HG02678 (cell line): ENCODE measurements at regions not wholly inside any gene's neighbourhood (a gene's known extent, or its start where the extent isn't known, plus 50 kb on each side); places are given as distances from the start of the nearest gene placed in this dataset.
A peak's percentile ranks its signal among the peaks of the same experiment; 100 is the strongest.

Source experiments
- ATAC-seq: cut with Tn5 transposase; IDR thresholded peaks from one replicate; pipeline ENCODE4 v1.9.1; 2021; ENCODE audit warnings: mild to moderate bottlenecking, moderate library complexity; ENCODE audit not compliant: unreplicated experiment

GRCh38 chr6:92667843-92668242 is 751.5 kb downstream of the EPHA7 start:
- no peak for ATAC-seq

GRCh38 chr6:92648364-92649086 is 770.8 kb downstream of the EPHA7 start:
- no peak for ATAC-seq

- no peak for ATAC-seq
Observed at GRCh38 chr6:92647630-92648029, 771.7 kb downstream of the EPHA7 start.

- ATAC-seq: peak; percentile 56
Observed at GRCh38 chr6:92644104-92644791, 775.1 kb downstream of the EPHA7 start.

- ATAC-seq: no peak
Observed at GRCh38 chr6:92635553-92636153, 783.7 kb downstream of the EPHA7 start.

GRCh38 chr6:92634561-92634960 is 784.8 kb downstream of the EPHA7 start:
- no peak for ATAC-seq

GRCh38 chr6:92623431-92623830 is 795.9 kb downstream of the EPHA7 start:
- ATAC-seq: no peak

- no peak for ATAC-seq
Observed at GRCh38 chr6:92617721-92618120, 801.6 kb downstream of the EPHA7 start.

- no peak for ATAC-seq
Observed at GRCh38 chr6:92608751-92609150, 810.6 kb downstream of the EPHA7 start.

GRCh38 chr6:92593201-92593600 is 826.2 kb downstream of the EPHA7 start:
- ATAC-seq: no peak

GRCh38 chr6:92589996-92590395 is 829.4 kb downstream of the EPHA7 start:
- ATAC-seq: no peak

GRCh38 chr6:92588148-92588547 is 831.2 kb downstream of the EPHA7 start:
- no peak for ATAC-seq

- no peak for ATAC-seq
Observed at GRCh38 chr6:92587525-92587924, 831.8 kb downstream of the EPHA7 start.

GRCh38 chr6:92586236-92586977 is 833.0 kb downstream of the EPHA7 start:
- ATAC-seq: no peak

- no peak for ATAC-seq
Observed at GRCh38 chr6:92582211-92582610, 837.1 kb downstream of the EPHA7 start.

- no peak for ATAC-seq
Observed at GRCh38 chr6:92577077-92577719, 842.2 kb downstream of the EPHA7 start.

GRCh38 chr6:92568541-92568940 is 850.8 kb downstream of the EPHA7 start:
- no peak for ATAC-seq

GRCh38 chr6:92566632-92567031 is 852.7 kb downstream of the EPHA7 start:
- ATAC-seq: no peak

GRCh38 chr6:92564376-92564775 is 855.0 kb downstream of the EPHA7 start:
- ATAC-seq: no peak

GRCh38 chr6:92559611-92560010 is 859.7 kb downstream of the EPHA7 start:
- ATAC-seq: no peak

- ATAC-seq: no peak
Observed at GRCh38 chr6:92559003-92559402, 860.4 kb downstream of the EPHA7 start.
